PC-3 (cell line): ENCODE measurements at regions not wholly inside any gene's neighbourhood (a gene's known extent, or its start where the extent isn't known, plus 50 kb on each side); places are given as distances from the start of the nearest gene placed in this dataset.

ENCODE experiments used
- EZH2phosphoT487 ChIP-seq: fragments of 300-600 bp; sonication (generic); IDR thresholded peaks from 2 replicates; pipeline ENCODE4 v1.6.1; 2018; ENCODE audit warnings: mild to moderate bottlenecking, antibody characterized with exemption, low read length, borderline replicate concordance
- TF ChIP-seq, protein P1 (sequence below): fragments of 300-600 bp; sonication (generic); conservative IDR thresholded peaks from 2 replicates; pipeline ENCODE4 v1.5.1; 2017; ENCODE audit warnings: antibody characterized with exemption, low read depth, mild to moderate bottlenecking, low read length

DNA sequence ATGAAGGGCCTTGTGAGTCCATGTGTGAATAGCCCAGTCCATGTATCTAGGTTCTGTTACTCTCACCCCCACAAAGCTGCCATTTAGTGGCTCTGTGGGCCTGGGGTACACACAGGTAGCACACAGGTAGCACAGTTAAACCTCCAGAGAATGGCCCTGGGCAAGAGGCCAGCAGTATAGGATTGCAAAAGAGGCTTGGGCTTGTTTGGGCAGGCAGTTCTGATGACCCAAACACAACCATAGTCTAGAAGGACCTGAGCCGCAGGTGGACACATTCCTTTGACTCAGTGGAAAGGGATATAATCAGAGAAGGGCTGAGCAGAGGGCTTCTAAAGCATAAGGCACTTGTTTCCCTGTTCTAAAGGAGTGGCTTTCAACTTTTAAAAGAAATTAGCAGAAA, 326.8 kb upstream of the SGCD start:
- TF ChIP-seq, protein P1, sequence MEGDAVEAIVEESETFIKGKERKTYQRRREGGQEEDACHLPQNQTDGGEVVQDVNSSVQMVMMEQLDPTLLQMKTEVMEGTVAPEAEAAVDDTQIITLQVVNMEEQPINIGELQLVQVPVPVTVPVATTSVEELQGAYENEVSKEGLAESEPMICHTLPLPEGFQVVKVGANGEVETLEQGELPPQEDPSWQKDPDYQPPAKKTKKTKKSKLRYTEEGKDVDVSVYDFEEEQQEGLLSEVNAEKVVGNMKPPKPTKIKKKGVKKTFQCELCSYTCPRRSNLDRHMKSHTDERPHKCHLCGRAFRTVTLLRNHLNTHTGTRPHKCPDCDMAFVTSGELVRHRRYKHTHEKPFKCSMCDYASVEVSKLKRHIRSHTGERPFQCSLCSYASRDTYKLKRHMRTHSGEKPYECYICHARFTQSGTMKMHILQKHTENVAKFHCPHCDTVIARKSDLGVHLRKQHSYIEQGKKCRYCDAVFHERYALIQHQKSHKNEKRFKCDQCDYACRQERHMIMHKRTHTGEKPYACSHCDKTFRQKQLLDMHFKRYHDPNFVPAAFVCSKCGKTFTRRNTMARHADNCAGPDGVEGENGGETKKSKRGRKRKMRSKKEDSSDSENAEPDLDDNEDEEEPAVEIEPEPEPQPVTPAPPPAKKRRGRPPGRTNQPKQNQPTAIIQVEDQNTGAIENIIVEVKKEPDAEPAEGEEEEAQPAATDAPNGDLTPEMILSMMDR, result no peak
- TF ChIP-seq EZH2phosphoT487, result no peak
